ENCODE measurements at regions not wholly inside any gene's neighbourhood (a gene's known extent, or its start where the extent isn't known, plus 50 kb on each side); places are given as distances from the start of the nearest gene placed in this dataset.

GRCh38 chr19:13696839-13697238 lies 67.5 kb upstream of the MRI1 start:
- Histone ChIP-seq H3K4me2 (no peak overlapping the region), H3K27ac (no peak overlapping the region), H3K4me1 (ENCODE audit: insufficient read depth) (no peaks in the 10 kb centered on the region), H4K20me1 (ENCODE audit: insufficient read depth, poor library complexity, severe bottlenecking) (no peaks in the 10 kb centered on the region), H3K79me2 (no peaks in the 10 kb centered on the region), H3K9me3 (ENCODE audit: low read depth) (no peaks in the 10 kb centered on the region), H3K9me2 (replicated peaks; ENCODE audit: insufficient read depth) (no peaks in the 10 kb centered on the region), H2AFZ (no peak overlapping the region), H3K36me3 (replicated peaks; ENCODE audit: insufficient read depth, low read depth) (no peaks in the 10 kb centered on the region), H3K4me3 (no peak overlapping the region), H3K27me3 (no peaks in the 10 kb centered on the region)
- DNase-seq (ENCODE audit: low spot score): no peak
- WGBS (ENCODE audit: low lambda C conversion rate, missing lambda C conversion rate): 90% methylated on average over 1 of the region's 1 CpG
- TF ChIP-seq CTCF (IDR thresholded peaks at IDR 0.05; ENCODE audit: poor library complexity): no peak
- TF ChIP-seq EZH2phosphoT487 (IDR thresholded peaks at IDR 0.05; ENCODE audit: low read depth, severe bottlenecking, unreplicated experiment): no peak
- no peak for TF ChIP-seq EZH2 (IDR thresholded peaks at IDR 0.05; ENCODE audit: borderline replicate concordance)

- Histone ChIP-seq H3K36me3 (replicated peaks; ENCODE audit: insufficient read depth, low read depth) (no peaks in the 10 kb centered on the region), H3K9me3 (ENCODE audit: low read depth) (no peaks in the 10 kb centered on the region), H3K27ac (no peak overlapping the region), H2AFZ (no peak overlapping the region), H3K4me2 (no peak overlapping the region), H3K27me3 (no peaks in the 10 kb centered on the region), H3K4me1 (ENCODE audit: insufficient read depth) (no peaks in the 10 kb centered on the region), H3K79me2 (no peaks in the 10 kb centered on the region), H3K4me3 (no peak overlapping the region), H4K20me1 (ENCODE audit: insufficient read depth, poor library complexity, severe bottlenecking) (no peaks in the 10 kb centered on the region), H3K9me2 (replicated peaks; ENCODE audit: insufficient read depth) (no peaks in the 10 kb centered on the region)
- no peak for DNase-seq (ENCODE audit: low spot score)
- WGBS (ENCODE audit: low lambda C conversion rate, missing lambda C conversion rate): 49% methylated on average over 4 of the region's 4 CpGs
- TF ChIP-seq EZH2 (IDR thresholded peaks at IDR 0.05; ENCODE audit: borderline replicate concordance) (no peak), CTCF (IDR thresholded peaks at IDR 0.05; ENCODE audit: poor library complexity) (no peak), EZH2phosphoT487 (IDR thresholded peaks at IDR 0.05; ENCODE audit: low read depth, severe bottlenecking, unreplicated experiment) (no peak)
Observed at GRCh38 chr19:13693889-13694288, 70.4 kb upstream of the MRI1 start.

- TF ChIP-seq EZH2 (IDR thresholded peaks at IDR 0.05; ENCODE audit: borderline replicate concordance): no peak
- TF ChIP-seq EZH2phosphoT487 (IDR thresholded peaks at IDR 0.05; ENCODE audit: low read depth, severe bottlenecking, unreplicated experiment): no peak
- no peak for TF ChIP-seq CTCF (IDR thresholded peaks at IDR 0.05; ENCODE audit: poor library complexity)
- 70% methylated on average over 8 of the region's 8 CpGs for WGBS (ENCODE audit: low lambda C conversion rate, missing lambda C conversion rate)
- no peak overlapping the region for H3K4me3 ChIP-seq
- H3K27me3 ChIP-seq: no peaks in the 10 kb centered on the region
- no peaks in the 10 kb centered on the region for H4K20me1 ChIP-seq (ENCODE audit: insufficient read depth, poor library complexity, severe bottlenecking)
- DNase-seq (ENCODE audit: low spot score): no peak
- H2AFZ ChIP-seq: no peak overlapping the region
- no peaks in the 10 kb centered on the region for H3K9me3 ChIP-seq (ENCODE audit: low read depth)
- H3K36me3 ChIP-seq (replicated peaks; ENCODE audit: insufficient read depth, low read depth): no peaks in the 10 kb centered on the region
- no peaks in the 10 kb centered on the region for H3K79me2 ChIP-seq
- no peak overlapping the region for H3K27ac ChIP-seq
- H3K4me2 ChIP-seq: no peak overlapping the region
- H3K9me2 ChIP-seq (replicated peaks; ENCODE audit: insufficient read depth): no peaks in the 10 kb centered on the region
- no peaks in the 10 kb centered on the region for H3K4me1 ChIP-seq (ENCODE audit: insufficient read depth)
Observed at GRCh38 chr19:13691569-13692435, 72.5 kb upstream of the MRI1 start.

Data from hepatocyte (in vitro differentiated cells).